ENCODE measurements at regions not wholly inside any gene's neighbourhood (a gene's known extent, or its start where the extent isn't known, plus 50 kb on each side); places are given as distances from the start of the nearest gene placed in this dataset.

GRCh38 chr1:90393025-90393424 is 324.1 kb downstream of the BARHL2 start:
- TF ChIP-seq, protein P1, sequence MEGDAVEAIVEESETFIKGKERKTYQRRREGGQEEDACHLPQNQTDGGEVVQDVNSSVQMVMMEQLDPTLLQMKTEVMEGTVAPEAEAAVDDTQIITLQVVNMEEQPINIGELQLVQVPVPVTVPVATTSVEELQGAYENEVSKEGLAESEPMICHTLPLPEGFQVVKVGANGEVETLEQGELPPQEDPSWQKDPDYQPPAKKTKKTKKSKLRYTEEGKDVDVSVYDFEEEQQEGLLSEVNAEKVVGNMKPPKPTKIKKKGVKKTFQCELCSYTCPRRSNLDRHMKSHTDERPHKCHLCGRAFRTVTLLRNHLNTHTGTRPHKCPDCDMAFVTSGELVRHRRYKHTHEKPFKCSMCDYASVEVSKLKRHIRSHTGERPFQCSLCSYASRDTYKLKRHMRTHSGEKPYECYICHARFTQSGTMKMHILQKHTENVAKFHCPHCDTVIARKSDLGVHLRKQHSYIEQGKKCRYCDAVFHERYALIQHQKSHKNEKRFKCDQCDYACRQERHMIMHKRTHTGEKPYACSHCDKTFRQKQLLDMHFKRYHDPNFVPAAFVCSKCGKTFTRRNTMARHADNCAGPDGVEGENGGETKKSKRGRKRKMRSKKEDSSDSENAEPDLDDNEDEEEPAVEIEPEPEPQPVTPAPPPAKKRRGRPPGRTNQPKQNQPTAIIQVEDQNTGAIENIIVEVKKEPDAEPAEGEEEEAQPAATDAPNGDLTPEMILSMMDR (IDR thresholded peaks at IDR 0.05; ENCODE audit: insufficient read depth, low read depth, low read length): no peak
- TF ChIP-seq EZH2 (IDR thresholded peaks at IDR 0.05; ENCODE audit: insufficient read depth, low read length): no peak
